ENCODE measurements at regions not wholly inside any gene's neighbourhood (a gene's known extent, or its start where the extent isn't known, plus 50 kb on each side); places are given as distances from the start of the nearest gene placed in this dataset.

DNA sequence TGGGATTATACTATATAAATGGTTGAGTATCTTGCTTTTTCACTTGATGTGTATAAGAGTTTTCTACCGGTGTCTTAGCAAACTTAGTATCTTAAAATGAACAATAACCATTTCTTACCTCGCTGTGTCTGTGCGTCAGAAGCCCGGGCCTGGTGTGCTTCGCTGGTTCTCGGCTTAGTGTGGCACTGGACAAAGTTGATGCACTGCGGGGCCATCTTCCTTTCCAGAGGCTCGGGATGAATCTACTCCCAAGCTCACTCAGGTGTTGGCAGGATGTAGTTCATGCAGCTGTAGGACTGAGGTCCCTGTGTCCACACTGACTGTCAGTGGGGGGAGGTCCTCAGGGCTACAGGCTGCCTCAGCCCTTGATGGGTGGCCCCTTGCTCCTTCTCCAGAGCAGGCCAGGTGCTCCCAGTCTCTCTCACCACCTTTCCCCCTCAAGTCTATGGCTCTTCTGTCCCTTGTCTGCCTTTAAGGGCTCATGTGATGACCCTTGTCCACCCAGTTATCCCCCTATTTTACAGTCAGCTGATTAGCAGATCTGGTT, 227.8 kb downstream of the GLRX3 start:
- TF ChIP-seq, protein P1, sequence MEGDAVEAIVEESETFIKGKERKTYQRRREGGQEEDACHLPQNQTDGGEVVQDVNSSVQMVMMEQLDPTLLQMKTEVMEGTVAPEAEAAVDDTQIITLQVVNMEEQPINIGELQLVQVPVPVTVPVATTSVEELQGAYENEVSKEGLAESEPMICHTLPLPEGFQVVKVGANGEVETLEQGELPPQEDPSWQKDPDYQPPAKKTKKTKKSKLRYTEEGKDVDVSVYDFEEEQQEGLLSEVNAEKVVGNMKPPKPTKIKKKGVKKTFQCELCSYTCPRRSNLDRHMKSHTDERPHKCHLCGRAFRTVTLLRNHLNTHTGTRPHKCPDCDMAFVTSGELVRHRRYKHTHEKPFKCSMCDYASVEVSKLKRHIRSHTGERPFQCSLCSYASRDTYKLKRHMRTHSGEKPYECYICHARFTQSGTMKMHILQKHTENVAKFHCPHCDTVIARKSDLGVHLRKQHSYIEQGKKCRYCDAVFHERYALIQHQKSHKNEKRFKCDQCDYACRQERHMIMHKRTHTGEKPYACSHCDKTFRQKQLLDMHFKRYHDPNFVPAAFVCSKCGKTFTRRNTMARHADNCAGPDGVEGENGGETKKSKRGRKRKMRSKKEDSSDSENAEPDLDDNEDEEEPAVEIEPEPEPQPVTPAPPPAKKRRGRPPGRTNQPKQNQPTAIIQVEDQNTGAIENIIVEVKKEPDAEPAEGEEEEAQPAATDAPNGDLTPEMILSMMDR (conservative IDR thresholded peaks at IDR 0.05; ENCODE audit: low read length): no peak
- TF ChIP-seq EZH2phosphoT487 (IDR thresholded peaks at IDR 0.05; ENCODE audit: borderline replicate concordance, low read depth, low read length): no peak
